Neuronal stem cell (in vitro differentiated cells): ENCODE measurements at regions not wholly inside any gene's neighbourhood (a gene's known extent, or its start where the extent isn't known, plus 50 kb on each side); places are given as distances from the start of the nearest gene placed in this dataset.

Experiments
- DNase-seq: peaks from one replicate; pipeline ENCODE4 v3.0.0-alpha.2; 2013; ENCODE audit warnings: low spot score
- H2AFZ ChIP-seq: one replicate; pipeline ENCODE4 v1.6.1; 2013; ENCODE audit warnings: mild to moderate bottlenecking, low read length, inconsistent platforms
- H2AK5ac ChIP-seq: 2 replicates; pipeline ENCODE4 v1.6.1; 2013; ENCODE audit warnings: low read depth, mild to moderate bottlenecking, inconsistent platforms, low read length, moderate library complexity, mixed read lengths
- H2BK120ac ChIP-seq: 2 replicates; pipeline ENCODE4 v1.6.1; 2013; ENCODE audit warnings: low read depth, mild to moderate bottlenecking, inconsistent platforms, low read length, moderate library complexity, mixed read lengths
- H2BK12ac ChIP-seq: one replicate; pipeline ENCODE4 v1.6.1; 2013; ENCODE audit warnings: low read length, inconsistent platforms
- H2BK15ac ChIP-seq: 2 replicates; pipeline ENCODE4 v1.6.1; 2013; ENCODE audit warnings: mild to moderate bottlenecking, low read length, inconsistent platforms, mixed read lengths
- H2BK5ac ChIP-seq: one replicate; pipeline ENCODE4 v1.6.1; 2013; ENCODE audit warnings: inconsistent platforms, mild to moderate bottlenecking, low read length, moderate library complexity
- H3K14ac ChIP-seq: one replicate; pipeline ENCODE4 v1.6.1; 2013; ENCODE audit warnings: low read length, inconsistent platforms
- H3K18ac ChIP-seq: 2 replicates; pipeline ENCODE4 v1.6.1; 2013; ENCODE audit warnings: low read length, inconsistent platforms
- H3K23ac ChIP-seq: 2 replicates; pipeline ENCODE4 v1.6.1; 2013; ENCODE audit warnings: low read depth, mild to moderate bottlenecking, mixed read lengths, low read length, inconsistent platforms; ENCODE audit not compliant: poor library complexity
- H3K27ac ChIP-seq: replicated peaks from 3 replicates; pipeline ENCODE4 v1.5.1; 2013; ENCODE audit warnings: low read length, inconsistent platforms
- H3K27me3 ChIP-seq, 3 experiments: 2 replicates each; pipeline ENCODE4 v1.6.1; 2013; ENCODE audit warnings: low read length in 3 of 3, mild to moderate bottlenecking in 2 of 3, inconsistent platforms in 1 of 3, low read depth in 1 of 3, mixed read lengths in 1 of 3, moderate library complexity in 1 of 3; ENCODE audit not compliant: control insufficient read depth in 3 of 3, insufficient read depth in 3 of 3
- H3K36me3 ChIP-seq, 2 donors: replicated peaks in 1 of 2; 2 replicates each; pipeline ENCODE4 v1.6.1; 2013; ENCODE audit warnings: low read length in 2 of 2; ENCODE audit not compliant: control insufficient read depth in 2 of 2, insufficient read depth in 2 of 2
- H3K4ac ChIP-seq: 2 replicates; pipeline ENCODE4 v1.6.1; 2013; ENCODE audit warnings: inconsistent platforms, mild to moderate bottlenecking, low read length, moderate library complexity
- H3K4me1 ChIP-seq, 2 donors: 1 replicate in 1 of 2; 2 replicates in 1 of 2; pipeline ENCODE4 v1.6.1; 2013; ENCODE audit warnings: low read length in 2 of 2, low read depth in 1 of 2; ENCODE audit not compliant: control insufficient read depth in 2 of 2, insufficient read depth in 1 of 2
- H3K4me2 ChIP-seq: one replicate; pipeline ENCODE4 v1.6.1; 2013; ENCODE audit warnings: mild to moderate bottlenecking, low read length, inconsistent platforms; ENCODE audit not compliant: insufficient read depth, poor library complexity, severe bottlenecking
- H3K4me3 ChIP-seq, 2 donors: 2 replicates each; pipeline ENCODE4 v1.5.1; 2013; ENCODE audit warnings: low read length in 2 of 2, mild to moderate bottlenecking in 2 of 2, inconsistent platforms in 1 of 2, moderate library complexity in 1 of 2
- H3K79me1 ChIP-seq: one replicate; pipeline ENCODE4 v1.6.1; 2013; ENCODE audit warnings: low read depth, mild to moderate bottlenecking, inconsistent platforms, low read length, moderate library complexity
- H3K9ac ChIP-seq: one replicate; pipeline ENCODE4 v1.6.1; 2013; ENCODE audit warnings: mild to moderate bottlenecking, low read depth, low read length, inconsistent platforms; ENCODE audit not compliant: poor library complexity
- H3K9me3 ChIP-seq, 2 donors: replicated peaks in 1 of 2; 2 replicates each; pipeline versions ENCODE3 to v1.6.1; 2013; ENCODE audit warnings: low read length in 2 of 2, mild to moderate bottlenecking in 2 of 2, inconsistent platforms in 1 of 2, low read depth in 1 of 2, mixed read lengths in 1 of 2, moderate library complexity in 1 of 2; ENCODE audit not compliant: control insufficient read depth in 2 of 2, insufficient read depth in 1 of 2
- H4K8ac ChIP-seq: one replicate; pipeline ENCODE4 v1.6.1; 2013; ENCODE audit warnings: low read depth, mild to moderate bottlenecking, inconsistent platforms, low read length, moderate library complexity
- H4K91ac ChIP-seq: one replicate; pipeline ENCODE4 v1.6.1; 2013; ENCODE audit warnings: low read length, low read depth, mild to moderate bottlenecking, inconsistent platforms; ENCODE audit not compliant: poor library complexity
- WGBS, 2 donors: extraction: QIAGEN DNeasy Blood & Tissue Kit; methylation state at CpG; one replicate each; pipeline ENCODE4 v1.1.7; 2013; ENCODE audit warnings: missing lambda C conversion rate in 2 of 2, mixed read lengths in 1 of 2; ENCODE audit not compliant: insufficient read length in 2 of 2, insufficient replicate concordance in 1 of 2; ENCODE audit errors: extremely low coverage in 2 of 2; 5-methylcytosine and 5-hydroxymethylcytosine counted together

DNA sequence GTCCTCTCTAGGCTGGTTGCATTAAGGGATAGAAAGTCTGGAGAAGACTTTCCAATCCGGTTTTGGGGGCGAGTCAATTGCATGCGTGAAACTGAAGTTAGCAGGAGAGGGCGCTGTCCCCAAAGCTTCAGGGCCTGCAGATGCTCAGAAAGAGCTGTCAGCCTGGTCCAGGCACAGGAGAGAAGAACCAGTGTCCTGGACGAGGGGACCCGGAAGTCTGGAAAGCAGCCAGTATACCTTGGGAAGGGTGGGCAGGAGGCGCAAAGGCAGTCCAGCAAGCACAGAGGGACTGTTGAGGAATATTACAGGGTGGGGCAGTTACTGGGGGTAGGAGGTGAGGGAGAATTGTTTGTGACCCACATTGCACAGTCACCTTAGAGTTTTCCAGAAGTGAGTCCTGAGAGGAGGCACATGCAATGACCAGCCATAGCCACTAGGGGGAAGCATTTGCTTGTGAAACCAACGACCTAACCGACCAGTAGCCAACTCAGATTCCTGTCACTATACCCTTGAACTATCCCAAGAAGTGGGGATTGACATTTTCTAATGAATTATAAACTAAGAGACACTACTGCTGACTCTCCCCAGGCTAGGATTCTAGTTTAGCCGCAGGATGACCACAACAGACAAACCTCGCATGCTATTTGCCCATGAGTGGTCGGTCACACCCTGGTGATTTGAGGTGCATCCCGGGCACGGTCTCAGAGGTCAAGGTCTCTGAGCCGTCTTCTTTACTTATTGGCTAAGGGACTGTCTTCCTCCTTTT, 172.8 kb downstream of the RDH14 start:
- Histone ChIP-seq H2BK5ac (no peak overlapping the region), H4K8ac (no peak overlapping the region), H2AFZ (peak overlapping the region; percentile 33), H3K14ac (no peak overlapping the region), H3K36me3 (no peaks in the 10 kb centered on the region), H3K27me3 (peaks cover 0 to under 1% (median 0%) of the 10 kb centered on the region in 3 experiments), H3K4me3 (no peak overlapping the region), H3K23ac (no peak overlapping the region), H2BK12ac (no peak overlapping the region), H4K91ac (no peak overlapping the region), H3K79me1 (no peaks in the 10 kb centered on the region), H2AK5ac (no peak overlapping the region), H3K9ac (no peak overlapping the region), H3K9me3 (no peaks in the 10 kb centered on the region), H3K4me2 (no peak overlapping the region), H2BK120ac (no peak overlapping the region), H3K18ac (no peak overlapping the region), H3K27ac (no peak overlapping the region), H2BK15ac (no peak overlapping the region), H3K4me1 (no peaks in the 10 kb centered on the region), H3K4ac (no peak overlapping the region)
- peak; percentile 77 for DNase-seq
- WGBS, 2 donors, result no CpG with 5 or more reads among the region's 15 CpGs

- Histone ChIP-seq H3K4ac (no peak overlapping the region), H3K9me3 (no peaks in the 10 kb centered on the region), H3K27ac (no peak overlapping the region), H2BK12ac (no peak overlapping the region), H2BK120ac (no peak overlapping the region), H2AFZ (no peak overlapping the region), H3K14ac (no peak overlapping the region), H2BK15ac (no peak overlapping the region), H4K91ac (no peak overlapping the region), H3K23ac (no peak overlapping the region), H3K36me3 (no peaks in the 10 kb centered on the region), H2BK5ac (no peak overlapping the region), H3K4me3 (no peak overlapping the region), H3K27me3 (peaks cover 0 to 4% (median 0%) of the 10 kb centered on the region in 3 experiments), H3K18ac (no peak overlapping the region), H3K4me2 (no peak overlapping the region), H2AK5ac (no peak overlapping the region), H4K8ac (no peak overlapping the region), H3K4me1 (no peaks in the 10 kb centered on the region), H3K9ac (no peak overlapping the region), H3K79me1 (no peaks in the 10 kb centered on the region)
- no peak for DNase-seq
- WGBS, 2 donors, result no CpG with 5 or more reads among the region's 1 CpG
These were observed 176.2 kb downstream of the RDH14 start for GRCh38 chr2:18384242-18384641.

- Histone ChIP-seq H3K4me2 (no peak overlapping the region), H3K27ac (no peak overlapping the region), H2AK5ac (no peak overlapping the region), H3K23ac (no peak overlapping the region), H3K4me3 (no peak overlapping the region), H3K14ac (no peak overlapping the region), H2BK15ac (no peak overlapping the region), H2BK12ac (no peak overlapping the region), H3K79me1 (no peaks in the 10 kb centered on the region), H3K18ac (no peak overlapping the region), H3K27me3 (peaks cover 0 to 4% (median 0%) of the 10 kb centered on the region in 3 experiments), H4K8ac (no peak overlapping the region), H3K36me3 (no peaks in the 10 kb centered on the region), H4K91ac (no peak overlapping the region), H3K4me1 (no peaks in the 10 kb centered on the region), H3K9me3 (no peaks in the 10 kb centered on the region), H2BK120ac (no peak overlapping the region), H3K9ac (no peak overlapping the region), H2AFZ (no peak overlapping the region), H3K4ac (no peak overlapping the region), H2BK5ac (no peak overlapping the region)
- no peak for DNase-seq
These were observed 179.1 kb downstream of the RDH14 start for GRCh38 chr2:18381386-18381785.

DNA sequence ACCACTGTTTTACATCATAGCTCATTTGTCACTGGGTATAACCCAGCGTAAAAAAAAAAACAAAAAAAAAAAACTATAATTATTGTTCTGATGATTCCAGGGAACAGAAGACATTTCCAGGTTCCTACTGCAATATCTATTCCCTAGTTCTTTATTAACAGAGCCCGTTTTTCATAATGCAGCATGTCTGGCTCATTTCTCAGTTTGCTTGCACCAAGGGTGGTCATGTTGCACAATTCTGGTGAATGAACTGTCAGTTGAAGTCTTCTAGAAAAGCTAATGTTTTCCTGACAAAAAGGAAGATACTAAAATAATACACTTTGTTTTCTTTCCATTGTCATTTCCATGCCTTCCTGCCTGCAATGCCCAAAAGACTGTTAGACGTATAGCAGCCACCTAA, 180.1 kb downstream of the RDH14 start:
- H2BK120ac ChIP-seq, result no peak overlapping the region
- no peak overlapping the region for H3K9ac ChIP-seq

More for the DNA sequence above, 180.1 kb downstream of the RDH14 start:
- Histone ChIP-seq H3K4me2 (no peak overlapping the region), H4K8ac (no peak overlapping the region), H3K4me1 (no peaks in the 10 kb centered on the region), H2BK15ac (no peak overlapping the region), H2AFZ (no peak overlapping the region), H3K27me3 (peaks cover 0 to 4% (median 0%) of the 10 kb centered on the region in 3 experiments), H4K91ac (no peak overlapping the region), H3K18ac (no peak overlapping the region), H3K4me3 (no peak overlapping the region), H2BK5ac (no peak overlapping the region), H3K27ac (no peak overlapping the region), H3K9me3 (no peaks in the 10 kb centered on the region), H3K36me3 (no peaks in the 10 kb centered on the region), H2BK12ac (no peak overlapping the region), H3K23ac (no peak overlapping the region), H3K14ac (no peak overlapping the region), H3K4ac (no peak overlapping the region), H2AK5ac (no peak overlapping the region), H3K79me1 (no peaks in the 10 kb centered on the region)
- WGBS, 2 donors, result no CpG with 5 or more reads among the region's 3 CpGs
- DNase-seq, result no peak
